H1 (cell line): ENCODE measurements at regions not wholly inside any gene's neighbourhood (a gene's known extent, or its start where the extent isn't known, plus 50 kb on each side); places are given as distances from the start of the nearest gene placed in this dataset.

Experiments
- CTCF ChIA-PET: fragments of 300-600 bp; sonication (Branson Sonifier 250); formaldehyde crosslinking; loops from one replicate; lab custom pipeline; 2021; ENCODE audit not compliant: partially characterized antibody; lab: Charles Lee
- POLR2A ChIA-PET: fragments of 300-600 bp; sonication (Branson Sonifier 250); formaldehyde crosslinking; loops from one replicate; lab custom pipeline; 2021; ENCODE audit warnings: inconsistent platforms; ENCODE audit not compliant: partially characterized antibody; lab: Charles Lee
- DNase-seq, 2 experiments: peaks; one replicate each; pipeline versions ENCODE4 v3.0.0 to v3.0.0-alpha.2; 2010 to 2022; ENCODE audit warnings: low spot score in 2 of 2, low read depth in 1 of 2, mixed read lengths in 1 of 2
- FAIRE-seq: peaks from 2 replicates; lab custom pipeline; 2011; peaks lifted over from hg19 to GRCh38; lab: Jason Lieb, UNC
- H2AFZ ChIP-seq: 2 replicates; pipeline ENCODE4 v1.8.1; 2012; ENCODE audit warnings: low read length, inconsistent platforms
- H2AK5ac ChIP-seq: 2 replicates; pipeline ENCODE4 v1.6.1; 2013; ENCODE audit warnings: low read depth, low read length
- H2BK120ac ChIP-seq: replicated peaks from 2 replicates; pipeline ENCODE3; 2013; ENCODE audit warnings: low read depth, low read length, inconsistent platforms
- H2BK12ac ChIP-seq: 2 replicates; pipeline ENCODE4 v1.6.1; 2013; ENCODE audit warnings: low read depth, low read length
- H2BK15ac ChIP-seq: 2 replicates; pipeline ENCODE4 v1.6.1; 2013; ENCODE audit warnings: low read length
- H2BK20ac ChIP-seq: 2 replicates; pipeline ENCODE4 v1.6.1; 2013; ENCODE audit warnings: low read length
- H2BK5ac ChIP-seq: 2 replicates; pipeline ENCODE4 v1.6.1; 2013; ENCODE audit warnings: low read depth, low read length
- H3K14ac ChIP-seq: 2 replicates; pipeline ENCODE4 v1.6.1; 2013; ENCODE audit warnings: inconsistent platforms; ENCODE audit not compliant: insufficient read length
- H3K18ac ChIP-seq: 2 replicates; pipeline ENCODE4 v1.6.1; 2013; ENCODE audit warnings: low read length; ENCODE audit errors: extremely low read depth
- H3K23ac ChIP-seq: 2 replicates; pipeline ENCODE4 v1.6.1; 2013; ENCODE audit warnings: inconsistent platforms; ENCODE audit not compliant: insufficient read length
- H3K23me2 ChIP-seq: 2 replicates; pipeline ENCODE4 v1.6.1; 2013; ENCODE audit warnings: low read depth, low read length
- H3K27ac ChIP-seq: 2 replicates; pipeline ENCODE4 v1.6.1; 2011; ENCODE audit warnings: low read depth, low read length, inconsistent platforms
- H3K27me3 ChIP-seq, 4 experiments: replicated peaks in 1 of 4; 1 replicate in 1 of 4; 2 replicates in 3 of 4; pipeline versions ENCODE4 v1.6.1 to v1.8.1; 2011 to 2013; ENCODE audit warnings: low read length in 3 of 4, mild to moderate bottlenecking in 3 of 4, inconsistent platforms in 2 of 4, mixed read lengths in 2 of 4, moderate library complexity in 1 of 4; ENCODE audit not compliant: control insufficient read depth in 3 of 4, insufficient read depth in 3 of 4; ENCODE audit errors: extremely low read depth in 1 of 4
- H3K36me3 ChIP-seq, 4 experiments: 2 replicates each; pipeline versions ENCODE4 v1.6.1 to v1.8.1; 2011 to 2013; ENCODE audit warnings: mild to moderate bottlenecking in 4 of 4, low read length in 3 of 4, moderate library complexity in 2 of 4, control low read depth in 1 of 4, inconsistent platforms in 1 of 4; ENCODE audit not compliant: insufficient read depth in 4 of 4, control insufficient read depth in 2 of 4
- H3K4ac ChIP-seq: replicated peaks from 2 replicates; pipeline ENCODE3; 2013; ENCODE audit warnings: low read length, low read depth, mixed read lengths, inconsistent platforms; ENCODE audit not compliant: insufficient read length
- H3K4me1 ChIP-seq, 4 experiments: replicated peaks in 1 of 4; 1 replicate in 1 of 4; 2 replicates in 3 of 4; pipeline versions ENCODE4 v1.6.1 to v1.8.1; 2011 to 2013; ENCODE audit warnings: low read length in 3 of 4, inconsistent platforms in 2 of 4, mixed read lengths in 1 of 4; ENCODE audit not compliant: insufficient read depth in 4 of 4, control insufficient read depth in 3 of 4
- H3K4me2 ChIP-seq, 2 experiments: 2 replicates each; pipeline versions ENCODE4 v1.6.1 to v1.8.1; 2011 to 2013; ENCODE audit warnings: low read depth in 2 of 2, low read length in 2 of 2, control low read depth in 1 of 2, inconsistent platforms in 1 of 2, mild to moderate bottlenecking in 1 of 2; ENCODE audit not compliant: insufficient read depth in 1 of 2
- H3K4me3 ChIP-seq, 4 experiments: fragments of 200-600, 300-600 bp in 1 of 4; sonication (generic), shearing (Covaris generic), sonication (Bioruptor Twin) in 1 of 4; 2 replicates each; pipeline versions ENCODE4 v1.5.1 to v1.8.1; 2011 to 2016; ENCODE audit warnings: low read length in 4 of 4, low read depth in 3 of 4, control low read depth in 2 of 4, inconsistent platforms in 2 of 4, mild to moderate bottlenecking in 2 of 4, mixed read lengths in 1 of 4, moderate library complexity in 1 of 4; ENCODE audit not compliant: insufficient read depth in 2 of 4; ENCODE audit errors: extremely low read depth in 1 of 4
- H3K56ac ChIP-seq: replicated peaks from 2 replicates; pipeline ENCODE3; 2013; ENCODE audit warnings: low read depth, mild to moderate bottlenecking, mixed read lengths, low read length, inconsistent platforms; ENCODE audit not compliant: insufficient read length
- H3K79me1 ChIP-seq: 2 replicates; pipeline ENCODE4 v1.6.1; 2013; ENCODE audit warnings: low read depth, low read length, control low read depth
- H3K79me2 ChIP-seq, 2 experiments: 2 replicates each; pipeline versions ENCODE4 v1.6.1 to v1.8.1; 2012 to 2013; ENCODE audit warnings: low read length in 2 of 2, mild to moderate bottlenecking in 2 of 2, inconsistent platforms in 1 of 2; ENCODE audit not compliant: insufficient read depth in 2 of 2, control insufficient read depth in 1 of 2
- H3K9ac ChIP-seq, 4 experiments: replicated peaks in 1 of 4; 1 replicate in 1 of 4; 2 replicates in 3 of 4; pipeline versions ENCODE4 v1.6.1 to v1.8.1; 2011 to 2013; ENCODE audit warnings: low read depth in 3 of 4, low read length in 3 of 4, control low read depth in 2 of 4, mild to moderate bottlenecking in 2 of 4, moderate library complexity in 2 of 4, inconsistent platforms in 1 of 4; ENCODE audit errors: extremely low read depth in 1 of 4
- H3K9me3 ChIP-seq, 2 experiments: 2 replicates each; pipeline versions ENCODE4 v1.6.1 to v1.8.1; 2012 to 2013; ENCODE audit warnings: mild to moderate bottlenecking in 2 of 2, moderate library complexity in 2 of 2, control low read depth in 1 of 2, inconsistent platforms in 1 of 2, low read depth in 1 of 2, low read length in 1 of 2, mixed read lengths in 1 of 2; ENCODE audit not compliant: insufficient read depth in 2 of 2
- H4K20me1 ChIP-seq, 2 experiments: replicated peaks in 1 of 2; 2 replicates each; pipeline versions ENCODE3 to v1.8.1; 2011 to 2013; ENCODE audit warnings: inconsistent platforms in 2 of 2, low read length in 2 of 2, mild to moderate bottlenecking in 1 of 2; ENCODE audit not compliant: insufficient read depth in 2 of 2, control insufficient read depth in 1 of 2
- H4K5ac ChIP-seq: 2 replicates; pipeline ENCODE4 v1.6.1; 2013; ENCODE audit warnings: low read length, low read depth, mixed read lengths, inconsistent platforms; ENCODE audit not compliant: insufficient read length
- H4K8ac ChIP-seq: 2 replicates; pipeline ENCODE4 v1.8.0; 2013; ENCODE audit warnings: mild to moderate bottlenecking, moderate library complexity, low read length, inconsistent platforms; ENCODE audit not compliant: insufficient read depth; ENCODE audit errors: extremely low read depth
- H4K91ac ChIP-seq: replicated peaks from 2 replicates; pipeline ENCODE3; 2013; ENCODE audit warnings: low read length, mixed read lengths, inconsistent platforms; ENCODE audit not compliant: insufficient read length
- BCL11A ChIP-seq, 2 experiments: IDR thresholded peaks; one replicate each; pipeline ENCODE4 v1.6.1; 2011; ENCODE audit warnings: low read depth in 2 of 2, low read length in 2 of 2, mild to moderate bottlenecking in 2 of 2
- EGR1 ChIP-seq: IDR thresholded peaks from 2 replicates; pipeline ENCODE4 v1.6.1; 2011; ENCODE audit warnings: low read depth, low read length, borderline replicate concordance
- EP300 ChIP-seq, 2 experiments: IDR thresholded peaks; 1 replicate in 1 of 2; 2 replicates in 1 of 2; pipeline ENCODE4 v1.6.1; 2011 to 2012; ENCODE audit warnings: low read depth in 2 of 2, low read length in 2 of 2, mild to moderate bottlenecking in 2 of 2, borderline replicate concordance in 1 of 2, inconsistent platforms in 1 of 2, moderate library complexity in 1 of 2
- EZH2 ChIP-seq: fragments of 200-600 bp; sonication (generic); IDR thresholded peaks from 2 replicates; pipeline ENCODE4 v1.7.1; 2012; ENCODE audit warnings: low read depth, mild to moderate bottlenecking, moderate library complexity, low read length, inconsistent platforms; ENCODE audit not compliant: severe bottlenecking
- HDAC2 ChIP-seq, 2 experiments: fragments of 300-600 bp in 1 of 2; sonication (generic) in 1 of 2; IDR thresholded peaks; 2 replicates each; pipeline ENCODE4 v1.6.1; 2011 to 2012; ENCODE audit warnings: low read depth in 2 of 2, low read length in 2 of 2, mild to moderate bottlenecking in 2 of 2, moderate library complexity in 2 of 2, borderline replicate concordance in 1 of 2, inconsistent platforms in 1 of 2
- HDAC6 ChIP-seq: IDR thresholded peaks from one replicate; pipeline ENCODE4 v1.7.1; 2012; ENCODE audit warnings: low read depth, mild to moderate bottlenecking, inconsistent platforms, low read length, moderate library complexity
- NANOG ChIP-seq: IDR thresholded peaks from 2 replicates; pipeline ENCODE4 v1.6.1; 2011; ENCODE audit warnings: low read length, low read depth, mild to moderate bottlenecking, inconsistent platforms; ENCODE audit not compliant: insufficient read depth, poor library complexity, severe bottlenecking
- NRF1 ChIP-seq: IDR thresholded peaks from 2 replicates; pipeline ENCODE4 v1.6.1; 2011; ENCODE audit warnings: mild to moderate bottlenecking, low read depth, low read length, improper control_type of control experiment
- SIN3A ChIP-seq, 2 experiments: IDR thresholded peaks in 1 of 2; conservative IDR thresholded peaks in 1 of 2; 2 replicates each; pipeline ENCODE4 v1.6.1; 2011 to 2012; ENCODE audit warnings: low read length in 2 of 2, improper control_type of control experiment in 1 of 2, low read depth in 1 of 2, mild to moderate bottlenecking in 1 of 2
- SIX5 ChIP-seq: IDR thresholded peaks from 2 replicates; pipeline ENCODE4 v1.6.1; 2011; ENCODE audit warnings: mild to moderate bottlenecking, low read depth, low read length
- TAF1 ChIP-seq: IDR thresholded peaks from 2 replicates; pipeline ENCODE4 v1.6.1; 2011; ENCODE audit warnings: mild to moderate bottlenecking, low read depth, low read length
- YY1 ChIP-seq: IDR thresholded peaks from 2 replicates; pipeline ENCODE4 v1.6.1; 2011; ENCODE audit warnings: low read depth, mild to moderate bottlenecking, low read length
- WGBS, 2 experiments: shearing (Covaris generic) in 1 of 2; methylation state at CpG; one replicate each; pipeline versions ENCODE4 v1.1.6 to v1.1.7; 2013 to 2015; ENCODE audit warnings: low lambda C conversion rate in 2 of 2, mixed read lengths in 2 of 2, inconsistent platforms in 1 of 2, low coverage in 1 of 2, missing lambda C conversion rate in 1 of 2; ENCODE audit not compliant: insufficient replicate concordance in 2 of 2, insufficient coverage in 1 of 2, insufficient read length in 1 of 2; ENCODE audit errors: extremely low coverage in 1 of 2, missing lambda C conversion rate in 1 of 2; 5-methylcytosine and 5-hydroxymethylcytosine counted together

- WGBS, 2 experiments: 63% methylated on average over 11 of the region's 11 CpGs; no CpG with 5 or more reads in 1 of the 2 experiments
- FAIRE-seq: no peak
- TF ChIP-seq YY1: no peak
- TF ChIP-seq SIX5: no peak
- no peak for TF ChIP-seq EP300 (IDR thresholded peaks at IDR 0.05; ENCODE audit: borderline replicate concordance in 1 of 2, low read depth in 2 of 2, low read length in 2 of 2)
- TF ChIP-seq HDAC6: no peak
- TF ChIP-seq TAF1: no peak
- TF ChIP-seq EGR1: no peak
- no peak for TF ChIP-seq NRF1
- TF ChIP-seq EZH2: no peak
- TF ChIP-seq SIN3A (conservative IDR thresholded peaks at IDR 0.05 in 1 of 2, IDR thresholded peaks at IDR 0.05 in 1 of 2; ENCODE audit: low read depth in 1 of 2, low read length in 2 of 2): no peak
- no peak for TF ChIP-seq HDAC2 (IDR thresholded peaks at IDR 0.05; ENCODE audit: borderline replicate concordance in 1 of 2, low read depth in 2 of 2, low read length in 2 of 2)
- TF ChIP-seq NANOG: no peak
- no peak for TF ChIP-seq BCL11A (IDR thresholded peaks at IDR 0.05; ENCODE audit: low read depth in 2 of 2, low read length in 2 of 2)
Observed at GRCh38 chr4:151879705-151880445, 119.1 kb upstream of the GATB start.

More at GRCh38 chr4:151879705-151880445, 119.1 kb upstream of the GATB start:
- Histone ChIP-seq H4K91ac (no peak overlapping the region), H3K56ac (no peak overlapping the region), H2BK120ac (no peak overlapping the region), H4K5ac (no peak overlapping the region), H3K27me3 (0 out of 7 replicates have a peak, but pooled peaks cover 0 to 2% (median 0%) of the 10 kb centered on the region in 4 experiments), H3K4me3 (no peak overlapping the region), H3K4me2 (no peak overlapping the region), H4K8ac (no peak overlapping the region), H3K18ac (no peak overlapping the region), H3K4me1 (peaks cover 4 to 14% (median 9%) of the 10 kb centered on the region in 4 experiments; a peak in 6 of 7 replicates), H3K14ac (no peak overlapping the region), H3K9ac (no peak overlapping the region), H2BK15ac (no peak overlapping the region), H2AFZ (no peak overlapping the region), H2BK20ac (0 out of 2 replicates have a peak overlapping the region, but pooled peaks have one; percentile 83), H3K79me1 (no peaks in the 10 kb centered on the region), H3K23me2 (no peaks in the 10 kb centered on the region), H3K9me3 (no peaks in the 10 kb centered on the region), H3K4ac (no peak overlapping the region), H3K79me2 (no peaks in the 10 kb centered on the region), H3K23ac (no peak overlapping the region), H3K36me3 (no peaks in the 10 kb centered on the region), H4K20me1 (no peaks in the 10 kb centered on the region), H3K27ac (no peak overlapping the region), H2AK5ac (no peak overlapping the region), H2BK5ac (no peak overlapping the region), H2BK12ac (no peak overlapping the region)
- no peak for DNase-seq
- ChIA-PET CTCF (interaction anchor here (1.2 to 2.4 kb wide), 4 partner anchors 14 to 506 kb away, joined by 3 to 5 read pairs (median 4); no protein-coding TSS in a partner anchor), POLR2A (no interaction called here)
